Peyer's patch (tissue), 4 donors: ENCODE measurements at regions not wholly inside any gene's neighbourhood (a gene's known extent, or its start where the extent isn't known, plus 50 kb on each side); places are given as distances from the start of the nearest gene placed in this dataset.

Experiments used
- DNase-seq, 3 donors: peaks; one replicate each; pipeline ENCODE4 v3.0.0-alpha.2; 2017 to 2019
- H3K27ac ChIP-seq, 4 donors: fragments of 200-600 bp; sonication (generic); one replicate each; pipeline ENCODE4 v1.5.1; 2016 to 2019
- H3K27me3 ChIP-seq, 2 donors: fragments of 200-600 bp; sonication (generic); one replicate each; pipeline ENCODE4 v1.5.1; 2019
- H3K36me3 ChIP-seq, 3 donors: fragments of 200-600 bp; sonication (generic); one replicate each; pipeline ENCODE4 v1.5.1; 2016 to 2019
- H3K4me1 ChIP-seq, 4 donors: fragments of 200-600 bp; sonication (generic); one replicate each; pipeline ENCODE4 v1.5.1; 2016 to 2019
- H3K4me3 ChIP-seq, 4 donors: fragments of 200-600 bp; sonication (generic); 1 replicate in 3 of 4; 2 replicates in 1 of 4; pipeline ENCODE4 v1.5.1; 2016 to 2019; ENCODE audit warnings: mild to moderate bottlenecking in 1 of 4
- H3K9me3 ChIP-seq, 4 donors: fragments of 200-600 bp; sonication (generic); one replicate each; pipeline ENCODE4 v1.5.1; 2016 to 2019; ENCODE audit warnings: mild to moderate bottlenecking in 1 of 4
- POLR2A ChIP-seq, 2 donors: fragments of 450-650 bp; IDR thresholded peaks; one replicate each; pipeline ENCODE4 v1.5.1; 2017; ENCODE audit warnings: antibody characterized with exemption in 2 of 2, mild to moderate bottlenecking in 2 of 2, moderate library complexity in 2 of 2
- TF ChIP-seq, protein P1 (sequence below), 6 experiments: fragments of 450-650 bp in 4 of 6; fragments of 200-600 bp in 2 of 6; sonication (generic) in 1 of 6; IDR thresholded peaks; one replicate each; pipeline ENCODE4 v1.5.1; 2017 to 2019; ENCODE audit warnings: antibody characterized with exemption in 6 of 6, mild to moderate bottlenecking in 3 of 6, moderate library complexity in 1 of 6

GRCh38 chr11:90930252-90930651, 707.4 kb upstream of the CHORDC1 start:
- no peak overlapping the region for H3K4me3 ChIP-seq
- H3K9me3 ChIP-seq, result no peaks in the 10 kb centered on the region
- H3K4me1 ChIP-seq, result no peaks in the 10 kb centered on the region
- TF ChIP-seq POLR2A (IDR thresholded peaks at IDR 0.05), result no peak
- TF ChIP-seq, protein P1, sequence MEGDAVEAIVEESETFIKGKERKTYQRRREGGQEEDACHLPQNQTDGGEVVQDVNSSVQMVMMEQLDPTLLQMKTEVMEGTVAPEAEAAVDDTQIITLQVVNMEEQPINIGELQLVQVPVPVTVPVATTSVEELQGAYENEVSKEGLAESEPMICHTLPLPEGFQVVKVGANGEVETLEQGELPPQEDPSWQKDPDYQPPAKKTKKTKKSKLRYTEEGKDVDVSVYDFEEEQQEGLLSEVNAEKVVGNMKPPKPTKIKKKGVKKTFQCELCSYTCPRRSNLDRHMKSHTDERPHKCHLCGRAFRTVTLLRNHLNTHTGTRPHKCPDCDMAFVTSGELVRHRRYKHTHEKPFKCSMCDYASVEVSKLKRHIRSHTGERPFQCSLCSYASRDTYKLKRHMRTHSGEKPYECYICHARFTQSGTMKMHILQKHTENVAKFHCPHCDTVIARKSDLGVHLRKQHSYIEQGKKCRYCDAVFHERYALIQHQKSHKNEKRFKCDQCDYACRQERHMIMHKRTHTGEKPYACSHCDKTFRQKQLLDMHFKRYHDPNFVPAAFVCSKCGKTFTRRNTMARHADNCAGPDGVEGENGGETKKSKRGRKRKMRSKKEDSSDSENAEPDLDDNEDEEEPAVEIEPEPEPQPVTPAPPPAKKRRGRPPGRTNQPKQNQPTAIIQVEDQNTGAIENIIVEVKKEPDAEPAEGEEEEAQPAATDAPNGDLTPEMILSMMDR (IDR thresholded peaks at IDR 0.05), result no peak
- no peak for DNase-seq
- H3K36me3 ChIP-seq, result no peaks in the 10 kb centered on the region
- no peaks in the 10 kb centered on the region for H3K27me3 ChIP-seq
- no peak overlapping the region for H3K27ac ChIP-seq

DNA sequence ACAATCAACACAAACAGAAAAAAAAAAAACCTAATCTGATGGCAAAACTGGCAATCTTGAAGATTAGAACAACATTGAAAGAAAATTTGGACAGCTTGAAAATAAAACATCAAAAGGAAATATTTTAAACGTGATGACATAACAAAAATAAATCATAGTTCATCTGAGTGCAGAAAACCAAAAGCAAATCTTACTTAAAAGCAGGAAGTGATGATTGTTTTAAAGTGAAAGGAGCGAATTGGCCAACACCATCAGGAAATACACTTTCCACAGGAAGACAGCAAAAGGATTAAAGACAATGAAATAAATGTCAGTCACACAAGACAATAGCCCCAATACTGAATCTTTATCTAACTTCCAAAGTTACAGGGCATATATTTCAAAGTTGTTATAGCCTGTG, 696.5 kb upstream of the CHORDC1 start:
- DNase-seq, result no peak
- H3K9me3 ChIP-seq, result no peaks in the 10 kb centered on the region
- no peak for TF ChIP-seq POLR2A (IDR thresholded peaks at IDR 0.05)
- TF ChIP-seq, protein P1 (IDR thresholded peaks at IDR 0.05), result no peak

GRCh38 chr11:90916706-90917105, 693.9 kb upstream of the CHORDC1 start:
- H3K4me3 ChIP-seq, result no peak overlapping the region
- H3K9me3 ChIP-seq, result no peaks in the 10 kb centered on the region
- TF ChIP-seq, protein P1 (IDR thresholded peaks at IDR 0.05), result no peak
- no peak for TF ChIP-seq POLR2A (IDR thresholded peaks at IDR 0.05)

More for the DNA sequence above, 696.5 kb upstream of the CHORDC1 start:
- Histone ChIP-seq H3K4me3 (no peak overlapping the region), H3K27me3 (no peaks in the 10 kb centered on the region), H3K4me1 (no peaks in the 10 kb centered on the region), H3K27ac (no peak overlapping the region), H3K36me3 (no peaks in the 10 kb centered on the region)

GRCh38 chr11:90913131-90913668, 690.4 kb upstream of the CHORDC1 start:
- no peak overlapping the region for H3K27ac ChIP-seq

More at GRCh38 chr11:90916706-90917105, 693.9 kb upstream of the CHORDC1 start:
- H3K27me3 ChIP-seq, result no peaks in the 10 kb centered on the region
- no peaks in the 10 kb centered on the region for H3K4me1 ChIP-seq
- no peak for DNase-seq
- no peak overlapping the region for H3K27ac ChIP-seq
- H3K36me3 ChIP-seq, result no peaks in the 10 kb centered on the region

GRCh38 chr11:90912631-90913030, 689.8 kb upstream of the CHORDC1 start:
- H3K4me3 ChIP-seq, result no peak overlapping the region
- TF ChIP-seq POLR2A (IDR thresholded peaks at IDR 0.05), result no peak
- TF ChIP-seq, protein P1 (IDR thresholded peaks at IDR 0.05), result no peak
- no peaks in the 10 kb centered on the region for H3K4me1 ChIP-seq
- H3K36me3 ChIP-seq, result no peaks in the 10 kb centered on the region
- H3K9me3 ChIP-seq, result no peaks in the 10 kb centered on the region
- no peaks in the 10 kb centered on the region for H3K27me3 ChIP-seq
- no peak overlapping the region for H3K27ac ChIP-seq
- DNase-seq, result no peak

More at GRCh38 chr11:90913131-90913668, 690.4 kb upstream of the CHORDC1 start:
- no peak for TF ChIP-seq POLR2A (IDR thresholded peaks at IDR 0.05)
- TF ChIP-seq, protein P1 (IDR thresholded peaks at IDR 0.05), result no peak
- Histone ChIP-seq H3K9me3 (no peaks in the 10 kb centered on the region), H3K36me3 (no peaks in the 10 kb centered on the region), H3K27me3 (no peaks in the 10 kb centered on the region), H3K4me1 (no peaks in the 10 kb centered on the region), H3K4me3 (no peak overlapping the region)
- no peak for DNase-seq

DNA sequence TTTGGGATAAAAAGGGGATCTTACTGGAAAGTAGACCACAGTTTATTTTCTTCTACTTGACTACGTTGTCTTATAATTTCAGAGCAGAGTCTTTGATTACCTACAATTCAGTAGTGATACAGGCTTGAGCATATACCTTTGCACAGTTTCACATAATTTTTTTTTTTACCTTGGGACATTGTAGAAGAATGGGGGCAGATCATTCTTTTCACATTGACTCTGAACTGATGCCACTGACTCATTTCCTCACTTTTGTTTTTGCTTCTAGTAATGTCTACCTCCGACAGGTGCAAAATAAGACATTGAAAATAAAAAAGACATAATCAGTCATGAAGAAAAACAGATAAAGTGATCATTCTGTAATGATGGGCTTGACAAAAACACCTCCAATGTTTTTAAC, 688.3 kb upstream of the CHORDC1 start:
- Histone ChIP-seq H3K27me3 (no peaks in the 10 kb centered on the region), H3K4me1 (no peaks in the 10 kb centered on the region), H3K36me3 (no peaks in the 10 kb centered on the region), H3K9me3 (no peaks in the 10 kb centered on the region), H3K27ac (no peak overlapping the region), H3K4me3 (no peak overlapping the region)
- TF ChIP-seq, protein P1 (IDR thresholded peaks at IDR 0.05), result no peak
- no peak for TF ChIP-seq POLR2A (IDR thresholded peaks at IDR 0.05)
- DNase-seq, result no peak
